PFSK-1 (cell line): ENCODE measurements at regions not wholly inside any gene's neighbourhood (a gene's known extent, or its start where the extent isn't known, plus 50 kb on each side); places are given as distances from the start of the nearest gene placed in this dataset.

Source experiments
- POLR2AphosphoS5 ChIP-seq: IDR thresholded peaks from 2 replicates; pipeline ENCODE4 v1.6.1; 2012; ENCODE audit warnings: low read depth, mild to moderate bottlenecking, control low read depth, low read length, moderate library complexity
- SIN3A ChIP-seq: IDR thresholded peaks from 2 replicates; pipeline ENCODE4 v1.6.1; 2012; ENCODE audit warnings: mild to moderate bottlenecking, low read length, moderate library complexity, borderline replicate concordance; ENCODE audit not compliant: insufficient read depth
- TF ChIP-seq, protein P1 (sequence below), 2 experiments: IDR thresholded peaks; 2 replicates each; pipeline versions ENCODE4 v1.6.1 to v1.8.0; 2011 to 2012; ENCODE audit warnings: low read depth in 2 of 2, low read length in 2 of 2, control low read depth in 1 of 2, inconsistent platforms in 1 of 2, mild to moderate bottlenecking in 1 of 2, moderate library complexity in 1 of 2; ENCODE audit not compliant: insufficient read depth in 1 of 2

DNA sequence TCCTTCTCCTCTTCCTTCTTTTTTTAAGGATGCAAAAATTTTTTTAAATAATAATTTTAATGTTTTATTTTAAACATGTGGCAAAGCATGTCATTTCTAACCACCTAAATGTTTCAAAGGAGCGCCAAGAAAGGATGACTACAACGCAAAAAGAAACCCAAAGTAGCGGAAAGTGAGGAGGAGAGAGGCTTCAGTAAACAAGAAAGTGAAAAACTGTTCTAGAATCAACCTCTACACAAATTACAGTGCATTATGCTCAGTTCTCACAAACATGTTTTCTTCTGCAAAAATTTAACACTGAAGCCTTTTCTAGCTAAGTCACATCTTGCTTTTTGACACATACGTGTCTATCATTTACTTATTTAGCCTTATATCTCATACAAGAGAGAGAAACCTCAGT lies 948.6 kb downstream of the GATA3 start:
- no peak for TF ChIP-seq POLR2AphosphoS5
- no peak for TF ChIP-seq SIN3A
- TF ChIP-seq, protein P1, sequence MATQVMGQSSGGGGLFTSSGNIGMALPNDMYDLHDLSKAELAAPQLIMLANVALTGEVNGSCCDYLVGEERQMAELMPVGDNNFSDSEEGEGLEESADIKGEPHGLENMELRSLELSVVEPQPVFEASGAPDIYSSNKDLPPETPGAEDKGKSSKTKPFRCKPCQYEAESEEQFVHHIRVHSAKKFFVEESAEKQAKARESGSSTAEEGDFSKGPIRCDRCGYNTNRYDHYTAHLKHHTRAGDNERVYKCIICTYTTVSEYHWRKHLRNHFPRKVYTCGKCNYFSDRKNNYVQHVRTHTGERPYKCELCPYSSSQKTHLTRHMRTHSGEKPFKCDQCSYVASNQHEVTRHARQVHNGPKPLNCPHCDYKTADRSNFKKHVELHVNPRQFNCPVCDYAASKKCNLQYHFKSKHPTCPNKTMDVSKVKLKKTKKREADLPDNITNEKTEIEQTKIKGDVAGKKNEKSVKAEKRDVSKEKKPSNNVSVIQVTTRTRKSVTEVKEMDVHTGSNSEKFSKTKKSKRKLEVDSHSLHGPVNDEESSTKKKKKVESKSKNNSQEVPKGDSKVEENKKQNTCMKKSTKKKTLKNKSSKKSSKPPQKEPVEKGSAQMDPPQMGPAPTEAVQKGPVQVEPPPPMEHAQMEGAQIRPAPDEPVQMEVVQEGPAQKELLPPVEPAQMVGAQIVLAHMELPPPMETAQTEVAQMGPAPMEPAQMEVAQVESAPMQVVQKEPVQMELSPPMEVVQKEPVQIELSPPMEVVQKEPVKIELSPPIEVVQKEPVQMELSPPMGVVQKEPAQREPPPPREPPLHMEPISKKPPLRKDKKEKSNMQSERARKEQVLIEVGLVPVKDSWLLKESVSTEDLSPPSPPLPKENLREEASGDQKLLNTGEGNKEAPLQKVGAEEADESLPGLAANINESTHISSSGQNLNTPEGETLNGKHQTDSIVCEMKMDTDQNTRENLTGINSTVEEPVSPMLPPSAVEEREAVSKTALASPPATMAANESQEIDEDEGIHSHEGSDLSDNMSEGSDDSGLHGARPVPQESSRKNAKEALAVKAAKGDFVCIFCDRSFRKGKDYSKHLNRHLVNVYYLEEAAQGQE (IDR thresholded peaks at IDR 0.05; ENCODE audit: insufficient read depth in 1 of 2, low read depth in 2 of 2, low read length in 2 of 2): no peak
